T47D (cell line): ENCODE measurements at regions not wholly inside any gene's neighbourhood (a gene's known extent, or its start where the extent isn't known, plus 50 kb on each side); places are given as distances from the start of the nearest gene placed in this dataset.

Experiments
- DNase-seq, 2 experiments: peaks; one replicate each; pipeline versions ENCODE4 v3.0.0 to v3.0.0-alpha.2; 2011 to 2012; ENCODE audit warnings: low read depth in 1 of 2, low spot score in 1 of 2
- JUND ChIP-seq: IDR thresholded peaks from 2 replicates; pipeline ENCODE4 v1.6.1; 2012; ENCODE audit warnings: low read depth
- in situ Hi-C: cut with HindIII; loops from 2 replicates; pipeline ENCODE4 v1.10.0; 2016; ENCODE audit warnings: low sequenced_read_pairs, low pct_unique_long_range_greater_than_20kb

GRCh38 chr11:45473341-45473895 is 187.3 kb upstream of the SYT13 start:
- in situ Hi-C loops, result no loop called here

GRCh38 chr11:45472716-45473317 is 186.7 kb upstream of the SYT13 start:
- TF ChIP-seq JUND, result no peak

More at GRCh38 chr11:45473341-45473895, 187.3 kb upstream of the SYT13 start:
- TF ChIP-seq JUND, result no peak
- no peak for DNase-seq

GRCh38 chr11:45471266-45471665 is 185.1 kb upstream of the SYT13 start:
- no peak for DNase-seq
- TF ChIP-seq JUND, result no peak
- in situ Hi-C loops, result no loop called here

More at GRCh38 chr11:45472716-45473317, 186.7 kb upstream of the SYT13 start:
- in situ Hi-C loops, result no loop called here
- DNase-seq, result no peak

GRCh38 chr11:45470794-45471167 is 184.6 kb upstream of the SYT13 start:
- in situ Hi-C loops, result no loop called here
- no peak for TF ChIP-seq JUND
- no peak for DNase-seq

DNA sequence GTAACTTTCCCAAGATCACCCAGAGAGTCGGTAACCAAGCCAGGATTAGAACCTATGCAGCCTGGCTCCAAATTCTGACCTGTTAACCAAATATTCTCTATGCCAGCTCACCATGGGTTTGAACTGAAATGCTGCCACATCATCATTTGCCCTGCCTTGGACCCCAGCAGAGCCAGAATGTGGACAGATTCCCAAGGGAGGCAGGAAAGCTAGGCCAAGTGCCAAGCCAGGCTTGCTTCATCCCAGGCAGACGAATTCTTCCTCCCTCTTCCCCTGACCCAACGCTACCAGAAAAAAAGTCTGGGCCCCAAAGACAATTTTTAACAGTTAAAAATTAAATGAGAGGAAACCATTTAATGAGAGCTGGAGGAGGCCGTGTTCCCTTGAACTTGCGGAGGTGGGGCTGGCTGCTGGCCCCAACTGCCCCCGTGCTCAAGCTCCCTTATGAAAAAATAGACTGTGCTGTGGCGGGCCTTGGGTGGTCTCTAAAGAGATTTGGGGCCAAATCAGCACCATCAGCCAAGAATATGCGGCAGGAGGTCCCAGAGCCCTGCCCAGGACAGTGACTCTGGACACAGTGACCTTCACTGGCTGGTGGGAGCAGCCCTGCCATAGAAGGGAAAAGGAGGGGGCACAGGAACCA is 184.1 kb upstream of the SYT13 start:
- TF ChIP-seq JUND, result no peak
- in situ Hi-C loops, result no loop called here
- no peak for DNase-seq

GRCh38 chr11:45468267-45468856 is 182.2 kb upstream of the SYT13 start:
- in situ Hi-C loops, result no loop called here
- no peak for TF ChIP-seq JUND
- no peak for DNase-seq

DNA sequence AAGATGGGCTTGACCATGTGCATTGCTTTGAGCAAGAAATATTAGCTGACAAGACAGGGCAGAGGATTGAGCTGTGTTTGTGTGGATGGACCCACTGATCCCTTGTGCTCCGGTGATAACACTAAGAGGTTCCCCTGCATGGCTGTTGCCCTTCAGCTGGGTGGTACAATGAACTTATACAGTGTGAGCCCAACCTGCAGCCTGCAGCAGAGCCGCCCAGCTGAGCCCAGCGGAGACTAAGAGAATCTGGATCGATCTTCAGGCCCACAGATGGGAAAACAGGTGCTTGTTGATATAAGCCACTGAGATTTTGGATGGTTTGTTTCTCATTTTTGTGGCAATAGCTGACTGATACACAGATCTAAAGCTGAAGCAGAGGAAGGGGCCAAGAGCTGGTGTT is 177.4 kb upstream of the SYT13 start:
- no peak for DNase-seq
- no peak for TF ChIP-seq JUND
- in situ Hi-C loops, result no loop called here

- DNase-seq, result no peak
- in situ Hi-C loops, result no loop called here
- no peak for TF ChIP-seq JUND
Measured at GRCh38 chr11:45461514-45461913, 175.4 kb upstream of the SYT13 start.

GRCh38 chr11:45459491-45459890 is 173.3 kb upstream of the SYT13 start:
- no peak for TF ChIP-seq JUND
- in situ Hi-C loops, result no loop called here
- no peak for DNase-seq

GRCh38 chr11:45458269-45458668 is 172.1 kb upstream of the SYT13 start:
- in situ Hi-C loops, result no loop called here
- TF ChIP-seq JUND, result no peak
- no peak for DNase-seq

DNA sequence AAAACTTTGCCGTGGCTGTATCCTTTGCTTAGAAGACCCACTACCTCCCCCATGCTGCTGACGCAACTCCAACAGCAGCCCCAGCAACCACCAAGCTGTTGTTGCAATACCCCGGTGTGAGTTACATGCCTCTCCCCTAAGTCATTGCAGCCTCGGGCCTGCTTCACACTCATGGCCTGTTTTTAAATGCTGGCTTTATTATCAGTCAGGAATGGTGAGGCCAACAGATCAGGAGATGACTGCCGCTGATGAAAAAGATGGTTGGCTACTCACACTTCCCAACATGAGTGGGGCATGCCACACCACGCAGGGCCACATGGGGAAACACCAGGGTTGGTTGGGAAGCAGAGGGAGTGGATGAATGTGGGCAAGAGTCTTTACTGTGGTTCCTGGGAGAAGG is 171.5 kb upstream of the SYT13 start:
- no peak for TF ChIP-seq JUND
- in situ Hi-C loops, result no loop called here
- DNase-seq, result no peak

DNA sequence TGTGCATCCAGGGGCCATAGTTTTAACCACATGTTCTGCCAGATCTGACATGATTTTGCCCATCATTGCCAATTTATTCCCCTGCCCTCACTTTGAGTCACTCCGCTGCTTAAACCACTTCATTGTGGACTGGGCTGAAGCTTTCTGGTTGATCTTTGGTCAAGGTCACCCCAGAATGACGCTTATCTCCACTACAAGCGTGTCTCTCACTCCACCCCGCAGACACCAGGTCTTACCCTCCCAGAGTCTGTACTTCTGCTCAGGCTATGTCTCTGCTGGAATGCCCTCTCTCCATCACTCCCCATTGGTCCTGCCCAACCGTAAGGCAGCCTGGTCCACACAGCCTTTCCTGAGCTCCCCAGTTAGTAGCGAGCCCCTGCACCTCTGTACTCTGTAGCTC is 170.5 kb upstream of the SYT13 start:
- no peak for DNase-seq
- in situ Hi-C loops, result no loop called here
- TF ChIP-seq JUND, result no peak

GRCh38 chr11:45455536-45455935 is 169.4 kb upstream of the SYT13 start:
- no peak for DNase-seq
- in situ Hi-C loops, result no loop called here
- TF ChIP-seq JUND, result no peak
